ENCODE measurements at regions not wholly inside any gene's neighbourhood (a gene's known extent, or its start where the extent isn't known, plus 50 kb on each side); places are given as distances from the start of the nearest gene placed in this dataset.
"Not testable (repeated sequence)": the region's sequence is repeated elsewhere in the genome, so short reads cannot be mapped to it uniquely, and the experiment has no call there.

- not testable (repeated sequence) for TF ChIP-seq CTCF, EZH2phosphoT487 (IDR thresholded peaks at IDR 0.05; ENCODE audit: low read length)
Observed at GRCh38 chr1:181248361-181248760, 159.9 kb downstream of the IER5 start.

Data from MM.1S (cell line).